Stimulated activated CD4-positive, alpha-beta T cell treated with anti-CD3 and anti-CD28 coated beads, Interleukin-1b, Interleukin-23, amount 100 ng/mL, for 4 hours (primary cell): ENCODE measurements at regions not wholly inside any gene's neighbourhood (a gene's known extent, or its start where the extent isn't known, plus 50 kb on each side); places are given as distances from the start of the nearest gene placed in this dataset.
A peak's percentile ranks its signal among the peaks of the same experiment; 100 is the strongest.

Experiments
- DNase-seq, 2 donors: peaks; one replicate each; pipeline ENCODE4 v3.0.0-alpha.2; 2020; ENCODE audit warnings: low read depth in 2 of 2

- DNase-seq, result no peak
Measured at GRCh38 chr9:96038271-96038670, 162.8 kb downstream of the ERCC6L2 start.

- DNase-seq, result no peak
Measured at GRCh38 chr9:96034553-96035122, 159.1 kb downstream of the ERCC6L2 start.

- no peak for DNase-seq
Measured at GRCh38 chr9:96033896-96034295, 158.4 kb downstream of the ERCC6L2 start.

- no peak for DNase-seq
Measured at GRCh38 chr9:96031916-96032534, 156.5 kb downstream of the ERCC6L2 start.

- DNase-seq, result no peak
Measured at GRCh38 chr9:96031366-96031824, 155.9 kb downstream of the ERCC6L2 start.

- DNase-seq, result no peak
Measured at GRCh38 chr9:96029722-96030530, 154.4 kb downstream of the ERCC6L2 start.

- DNase-seq, result no peak
Measured at GRCh38 chr9:96027251-96028131, 152.0 kb downstream of the ERCC6L2 start.

GRCh38 chr9:96026655-96027213, 151.2 kb downstream of the ERCC6L2 start:
- no peak for DNase-seq

- no peak for DNase-seq
Measured at GRCh38 chr9:96025995-96026602, 150.6 kb downstream of the ERCC6L2 start.

- no peak for DNase-seq
Measured at GRCh38 chr9:96023486-96023885, 148.0 kb downstream of the ERCC6L2 start.

GRCh38 chr9:96022445-96023051, 147.1 kb downstream of the ERCC6L2 start:
- DNase-seq, result no peak

- DNase-seq, result no peak
Measured at GRCh38 chr9:96021551-96022444, 146.3 kb downstream of the ERCC6L2 start.

- DNase-seq, result peak in 1 of 2 donors; percentile 49
Measured at GRCh38 chr9:96020792-96021550, 145.5 kb downstream of the ERCC6L2 start.

GRCh38 chr9:96020300-96020791, 144.9 kb downstream of the ERCC6L2 start:
- DNase-seq, result no peak
